GM11168 (cell line): ENCODE measurements at regions not wholly inside any gene's neighbourhood (a gene's known extent, or its start where the extent isn't known, plus 50 kb on each side); places are given as distances from the start of the nearest gene placed in this dataset.

Experiments
- in situ Hi-C: fragments of 300-500 bp; cut with MboI; formaldehyde crosslinking; loops from one replicate; pipeline ENCODE4 v1.12.0; 2022; ENCODE audit warnings: low sequenced_read_pairs; ENCODE audit not compliant: unreplicated experiment

DNA sequence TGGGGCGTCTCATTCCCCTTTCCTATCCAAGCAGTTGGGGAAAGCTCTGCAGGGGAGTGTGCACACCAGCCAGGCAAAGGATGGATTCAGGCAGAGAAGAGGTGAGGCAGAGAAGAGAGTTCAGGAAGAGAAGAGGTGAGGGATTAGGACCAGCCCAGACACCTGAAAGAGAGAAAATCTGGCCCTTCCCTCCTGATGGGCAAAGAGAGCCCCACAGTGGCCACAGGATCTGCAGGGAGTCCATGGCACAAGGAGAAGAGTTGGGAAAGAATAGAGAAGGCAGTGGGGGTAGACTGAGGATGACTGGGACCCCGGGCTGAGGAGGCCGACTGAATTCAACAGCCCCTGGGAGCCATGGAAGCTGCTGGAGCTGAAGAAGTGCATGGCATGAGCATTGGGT, 140.4 kb upstream of the ZMIZ1 start:
- in situ Hi-C loops, result no loop called here

DNA sequence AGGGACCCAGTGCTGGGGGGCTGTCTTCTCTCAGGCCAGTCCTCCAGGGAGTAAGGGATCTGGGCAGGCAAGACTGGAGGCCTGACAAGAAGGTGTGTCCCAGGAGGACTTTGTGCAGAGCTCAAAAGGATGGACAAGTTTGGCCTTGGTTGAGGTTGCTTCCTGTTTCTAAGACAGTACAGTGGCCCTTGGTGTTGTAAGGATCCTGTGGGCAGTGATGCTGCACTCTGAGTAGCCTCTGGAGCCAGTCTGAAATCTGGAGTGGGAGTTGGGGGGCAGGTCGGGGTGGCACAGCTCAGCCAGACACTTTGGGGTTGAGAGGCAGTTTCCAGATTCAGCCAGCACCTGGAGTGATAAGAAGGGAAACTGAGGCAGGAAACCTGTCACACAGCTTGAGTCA, 139.2 kb upstream of the ZMIZ1 start:
- in situ Hi-C loops, result no loop called here

DNA sequence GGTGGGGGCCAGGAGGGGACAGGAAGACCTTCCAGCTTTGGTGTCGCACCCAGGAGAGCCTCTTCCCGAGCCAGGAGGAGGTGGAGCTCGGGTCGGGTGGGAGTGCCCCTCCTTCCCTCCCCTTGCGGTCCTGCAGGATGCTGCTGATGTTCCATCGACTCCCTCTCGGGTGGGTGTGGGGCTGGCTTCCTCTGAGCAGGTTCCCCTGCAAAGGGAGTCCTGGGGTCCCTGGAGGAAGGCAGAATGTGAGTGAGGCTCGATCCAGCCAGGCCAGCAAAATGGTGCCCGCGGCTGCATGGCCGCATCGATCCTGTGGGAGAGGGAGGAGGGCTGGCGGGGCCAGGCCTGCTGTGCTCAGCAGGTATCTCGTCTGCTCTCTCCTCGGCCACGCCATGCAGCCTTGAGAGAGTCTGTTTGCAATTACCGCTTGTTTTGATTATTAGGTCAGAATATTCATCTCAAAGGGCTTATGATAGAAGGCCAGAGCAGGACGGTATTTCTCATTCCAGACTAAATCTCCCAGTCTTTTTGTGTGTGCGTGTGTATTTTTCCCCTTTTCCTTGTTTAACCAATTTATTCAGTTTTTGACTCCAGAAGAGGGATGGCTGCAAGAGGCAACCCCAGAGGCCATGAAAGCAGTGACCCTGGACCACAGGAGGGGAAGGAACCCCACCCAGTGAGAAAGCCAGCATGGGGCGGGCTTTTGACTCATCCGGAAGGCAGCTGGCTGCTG, 137.3 kb upstream of the ZMIZ1 start:
- in situ Hi-C loops, result no loop called here

DNA sequence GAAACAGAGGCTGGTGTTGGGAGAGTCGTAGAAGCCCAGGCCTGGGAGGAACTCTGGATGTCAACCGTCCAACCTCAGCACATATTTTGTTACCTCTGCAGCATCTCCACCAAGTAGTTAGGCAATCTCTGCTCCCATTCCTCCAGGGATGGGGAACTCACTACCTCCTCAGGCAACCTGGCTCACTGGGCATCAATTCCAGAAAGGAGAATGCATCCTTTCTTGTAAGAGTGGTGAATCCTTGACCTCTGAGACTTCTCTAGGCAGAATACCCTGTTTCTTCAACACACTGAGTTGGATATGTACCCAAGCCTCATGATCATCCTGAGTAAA, 136.7 kb upstream of the ZMIZ1 start:
- in situ Hi-C loops, result no loop called here

GRCh38 chr10:78932861-78933260, 135.9 kb upstream of the ZMIZ1 start:
- in situ Hi-C loops, result no loop called here

DNA sequence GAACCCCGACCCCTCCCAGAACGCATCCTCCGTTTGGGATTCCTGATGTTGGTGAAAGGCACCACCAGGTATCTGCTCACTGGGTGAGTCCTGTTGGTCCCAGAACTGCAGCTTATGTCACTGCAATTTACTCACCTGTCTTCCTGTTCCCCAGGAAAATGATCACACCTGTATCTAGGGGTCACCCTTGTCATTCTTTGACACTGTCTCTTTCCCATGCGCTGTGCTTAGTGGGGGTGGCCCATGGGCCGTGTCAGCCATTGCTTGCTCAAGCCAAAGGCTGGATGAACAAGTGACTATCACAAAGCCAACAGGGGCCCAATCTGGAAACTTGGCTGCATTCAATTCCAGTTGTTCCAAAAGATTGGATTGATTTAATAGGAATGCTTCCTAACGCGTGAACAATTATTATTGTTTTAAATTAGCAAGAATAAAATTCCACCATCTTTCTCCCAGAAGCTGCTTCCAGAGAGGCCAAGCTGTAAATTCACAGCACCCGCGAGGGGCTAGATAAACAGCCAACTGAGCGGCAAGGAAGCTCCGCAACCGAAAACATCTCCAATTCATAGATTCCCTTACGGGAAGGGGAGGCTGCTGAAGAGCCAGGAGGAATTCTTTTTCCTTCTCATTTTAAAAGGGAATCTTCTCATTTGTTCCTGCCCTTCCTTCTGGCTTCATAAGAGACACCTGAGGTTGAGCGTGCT, 134.8 kb upstream of the ZMIZ1 start:
- in situ Hi-C loops, result no loop called here

GRCh38 chr10:78934532-78934898, 134.3 kb upstream of the ZMIZ1 start:
- in situ Hi-C loops, result no loop called here

- in situ Hi-C loops, result no loop called here
These were observed 133.7 kb upstream of the ZMIZ1 start for GRCh38 chr10:78934994-78935602.

- in situ Hi-C loops, result no loop called here
These were observed 132.9 kb upstream of the ZMIZ1 start for GRCh38 chr10:78935697-78936407.

- in situ Hi-C loops, result no loop called here
These were observed 132.1 kb upstream of the ZMIZ1 start for GRCh38 chr10:78936412-78937342.

- in situ Hi-C loops, result no loop called here
These were observed 131.4 kb upstream of the ZMIZ1 start for GRCh38 chr10:78937393-78937792.

- in situ Hi-C loops, result no loop called here
These were observed 130.7 kb upstream of the ZMIZ1 start for GRCh38 chr10:78937800-78938694.

DNA sequence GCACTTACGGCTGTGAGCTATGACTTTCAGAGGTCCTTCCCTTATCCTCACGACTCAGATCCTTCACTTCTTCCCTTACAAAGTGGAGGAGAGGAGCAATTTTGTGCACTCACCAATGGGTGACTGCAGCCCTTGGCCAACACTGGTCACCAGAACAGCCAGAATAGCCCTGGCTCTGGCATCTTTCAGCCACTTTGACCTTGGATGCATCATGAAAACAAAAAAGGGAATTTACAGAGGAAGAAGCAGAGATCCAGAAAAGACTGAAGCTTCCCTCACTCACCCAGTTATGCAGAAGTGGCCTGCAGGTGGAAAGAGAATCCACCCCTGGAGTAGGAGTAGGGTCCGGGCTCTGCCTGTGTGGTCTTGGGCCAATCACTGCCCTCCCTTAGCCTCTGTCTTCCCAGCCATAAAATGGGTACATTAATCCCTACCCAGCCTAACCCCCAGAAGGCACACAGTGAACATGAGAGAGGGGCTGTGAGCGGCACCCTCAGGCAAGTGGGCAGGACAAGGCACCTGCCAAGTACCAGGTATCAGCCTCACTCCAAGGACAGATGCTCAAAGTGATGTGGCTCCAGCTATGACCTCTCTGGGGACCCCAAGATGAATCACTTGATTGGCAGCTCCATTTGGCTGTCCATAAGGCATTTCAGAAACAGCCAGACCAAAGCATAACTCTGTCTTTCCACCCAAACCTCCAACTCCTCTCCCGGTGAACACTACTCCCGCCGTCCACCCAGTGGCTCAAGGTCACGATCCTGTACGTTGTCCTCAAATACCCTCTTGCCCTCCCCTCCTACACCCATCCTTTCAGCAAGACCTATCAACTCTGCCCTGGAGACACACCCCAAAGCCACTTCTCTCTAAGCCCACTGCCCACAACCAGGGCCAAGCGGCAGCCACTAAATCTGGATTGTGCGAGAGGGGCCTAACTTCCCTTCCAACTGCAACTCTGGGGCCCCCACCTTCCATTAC, 129.8 kb upstream of the ZMIZ1 start:
- in situ Hi-C loops, result no loop called here

DNA sequence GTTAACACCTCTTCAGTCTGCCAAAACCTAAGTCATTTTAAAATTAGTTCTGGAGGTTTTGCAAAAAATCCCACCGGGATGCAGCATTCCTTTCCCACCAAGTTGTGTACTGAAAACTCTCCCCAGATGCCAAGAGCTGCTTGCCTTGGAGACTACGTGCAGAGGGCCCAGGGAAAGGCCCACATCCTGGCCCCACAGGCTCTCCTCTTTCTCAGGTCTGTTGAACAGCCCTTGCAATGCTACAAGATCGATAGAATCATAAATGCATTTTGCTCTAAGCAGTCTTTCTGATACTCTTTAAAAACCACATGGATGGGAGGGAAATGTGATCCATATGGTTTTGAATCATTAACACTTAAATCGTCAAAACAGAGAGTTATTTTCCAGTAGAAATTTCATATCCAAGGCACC, 126.7 kb upstream of the ZMIZ1 start:
- in situ Hi-C loops, result no loop called here

GRCh38 chr10:78944723-78945312, 123.9 kb upstream of the ZMIZ1 start:
- in situ Hi-C loops, result no loop called here

DNA sequence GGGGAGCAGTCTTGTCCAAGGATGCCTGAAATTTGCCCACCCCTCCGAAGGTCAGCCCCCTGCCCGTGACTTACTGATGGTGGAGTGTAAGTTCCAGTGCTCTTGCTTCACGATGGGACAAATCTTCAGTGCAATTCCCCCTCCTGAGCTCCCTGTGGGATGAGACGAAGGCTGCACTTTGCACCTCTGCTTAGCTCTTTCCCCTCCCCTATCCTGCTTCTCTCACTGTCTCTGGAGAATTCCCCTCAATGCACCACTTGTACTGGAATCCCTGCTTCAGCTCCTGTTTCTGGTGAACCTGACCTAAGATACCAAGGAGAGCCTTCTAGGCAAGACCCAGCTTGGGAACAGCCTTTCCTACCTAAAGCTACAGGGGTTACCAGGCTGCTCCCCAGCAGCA, 122.9 kb upstream of the ZMIZ1 start:
- in situ Hi-C loops, result no loop called here

- in situ Hi-C loops, result no loop called here
These were observed 121.5 kb upstream of the ZMIZ1 start for GRCh38 chr10:78947226-78947625.

DNA sequence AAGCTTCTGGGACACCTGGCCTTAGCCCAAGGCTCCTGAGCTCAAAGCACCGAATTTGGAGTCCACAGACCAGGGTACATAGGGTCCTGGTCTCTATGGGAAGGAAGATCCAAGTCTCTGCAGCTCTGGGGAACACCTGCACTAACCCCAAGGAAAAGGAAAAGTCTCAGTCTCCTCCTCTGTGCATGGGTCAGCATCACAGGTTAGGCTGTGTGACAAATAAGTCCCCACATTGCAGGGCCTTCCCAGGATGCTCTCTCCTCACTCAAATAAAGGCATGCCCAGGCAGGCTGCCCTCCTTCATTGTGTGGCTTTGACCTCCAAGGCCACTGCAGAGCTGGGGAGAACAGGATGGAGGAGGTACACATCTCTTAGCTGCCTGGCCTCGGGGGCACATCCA, 121.0 kb upstream of the ZMIZ1 start:
- in situ Hi-C loops, result no loop called here
